Spleen (tissue), 11 donors: ENCODE measurements at regions not wholly inside any gene's neighbourhood (a gene's known extent, or its start where the extent isn't known, plus 50 kb on each side); places are given as distances from the start of the nearest gene placed in this dataset.

Experiments
- DNase-seq: peaks from one replicate; pipeline ENCODE4 v3.0.0-alpha.2; 2020
- H3K27ac ChIP-seq, 8 donors: fragments of 200-600 bp; sonication (generic) in 7 of 8; 1 replicate in 4 of 8; 2 replicates in 4 of 8; pipeline versions ENCODE4 v1.5.0 to v1.8.0; 2016 to 2021; ENCODE audit warnings: inconsistent platforms in 4 of 8, mild to moderate bottlenecking in 4 of 8, moderate library complexity in 1 of 8
- H3K27me3 ChIP-seq, 7 donors: fragments of 200-600 bp; sonication (generic) in 6 of 7; replicated peaks in 1 of 7; 1 replicate in 4 of 7; 2 replicates in 3 of 7; pipeline versions ENCODE4 v1.5.0 to v1.8.0; 2016 to 2021; ENCODE audit warnings: inconsistent platforms in 3 of 7, mild to moderate bottlenecking in 1 of 7
- H3K36me3 ChIP-seq, 6 donors: fragments of 200-600 bp; sonication (generic) in 5 of 6; 1 replicate in 4 of 6; 2 replicates in 2 of 6; pipeline versions ENCODE4 v1.5.0 to v1.8.0; 2016 to 2021; ENCODE audit warnings: inconsistent platforms in 2 of 6
- H3K4me1 ChIP-seq, 6 donors: fragments of 200-600 bp; sonication (generic) in 5 of 6; 1 replicate in 3 of 6; 2 replicates in 3 of 6; pipeline versions ENCODE4 v1.5.0 to v1.8.0; 2016 to 2021; ENCODE audit warnings: inconsistent platforms in 3 of 6
- H3K4me3 ChIP-seq, 8 donors: fragments of 200-600 bp; sonication (generic) in 7 of 8; 1 replicate in 4 of 8; 2 replicates in 4 of 8; pipeline versions ENCODE4 v1.5.0 to v1.8.0; 2016 to 2021; ENCODE audit warnings: inconsistent platforms in 4 of 8, mild to moderate bottlenecking in 4 of 8, moderate library complexity in 2 of 8
- H3K9me3 ChIP-seq, 8 donors: fragments of 200-600 bp; sonication (generic) in 7 of 8; 1 replicate in 4 of 8; 2 replicates in 4 of 8; pipeline versions ENCODE4 v1.5.0 to v1.8.0; 2016 to 2021; ENCODE audit warnings: inconsistent platforms in 4 of 8
- CTCF ChIP-seq, 11 experiments: fragments of 200-600 bp in 7 of 11; fragments of 450-650 bp in 4 of 11; sonication (generic) in 4 of 11; IDR thresholded peaks in 8 of 11; conservative IDR thresholded peaks in 3 of 11; 1 replicate in 7 of 11; 2 replicates in 4 of 11; pipeline versions ENCODE4 v1.4.0 to v1.8.0; 2016 to 2021; ENCODE audit warnings: antibody characterized with exemption in 11 of 11, inconsistent platforms in 4 of 11, mild to moderate bottlenecking in 1 of 11
- POLR2A ChIP-seq, 3 donors: fragments of 450-650 bp; IDR thresholded peaks; one replicate each; pipeline ENCODE4 v1.5.1; 2017; ENCODE audit warnings: antibody characterized with exemption in 3 of 3, mild to moderate bottlenecking in 1 of 3
- POLR2AphosphoS5 ChIP-seq, 3 donors: sonication (generic); formaldehyde crosslinking; IDR thresholded peaks; one replicate each; pipeline ENCODE4 v1.5.1; 2017; ENCODE audit warnings: antibody characterized with exemption in 3 of 3
- WGBS, 5 donors: extraction: QIAGEN DNeasy Blood & Tissue Kit in 3 of 5; methylation state at CpG; one replicate each; pipeline versions ENCODE4 v1.1.5 to v1.1.7; 2013 to 2018; 5-methylcytosine and 5-hydroxymethylcytosine counted together
- intact Hi-C: fragments of 100-400 bp; cut with DNase I; formaldehyde crosslinking; loops from one replicate; pipeline ENCODE4 v1.15.0; 2023; ENCODE audit warnings: low total_unique reads
- donor health status: healthy with polysubstance abuse.
- donor health status: DM: no; HTN: no; CAD: no; lungs with moderate emphysema.
- donor health status: DM: no; HTN: no; CAD: no.
- donor health status: Bipolar disorder and iron deficiency.
- donor health status: healthy.
- donor health status: DM: no; HTN: no; CAD: no.
- donor health status: DM: yes; HTN: yes; CAD: no.

GRCh38 chr3:82581350-82581749 is 819.9 kb upstream of the GBE1 start:
- Histone ChIP-seq H3K9me3 (peaks cover 0 to 3% (median 0%) of the 10 kb centered on the region in 8 donors), H3K27me3 (no peaks in the 10 kb centered on the region), H3K4me1 (no peaks in the 10 kb centered on the region), H3K27ac (no peak overlapping the region), H3K4me3 (no peak overlapping the region), H3K36me3 (no peaks in the 10 kb centered on the region)
- 67 to 85% (median 72%) methylated on average over 3 of the region's 3 CpGs for WGBS, 5 donors
- DNase-seq, result no peak
- intact Hi-C loops, result no loop called here
- TF ChIP-seq POLR2A (IDR thresholded peaks at IDR 0.05) (no peak), CTCF (IDR thresholded peaks at IDR 0.05 in 8 of 11, conservative IDR thresholded peaks at IDR 0.05 in 3 of 11) (no peak), POLR2AphosphoS5 (IDR thresholded peaks at IDR 0.05) (no peak)

GRCh38 chr3:82572721-82573120 is 811.3 kb upstream of the GBE1 start:
- Histone ChIP-seq H3K9me3 (no peaks in the 10 kb centered on the region), H3K4me1 (no peaks in the 10 kb centered on the region), H3K27me3 (no peaks in the 10 kb centered on the region), H3K36me3 (no peaks in the 10 kb centered on the region), H3K27ac (no peak overlapping the region), H3K4me3 (no peak overlapping the region)
- no peak for TF ChIP-seq CTCF (IDR thresholded peaks at IDR 0.05 in 8 of 11, conservative IDR thresholded peaks at IDR 0.05 in 3 of 11)
- TF ChIP-seq POLR2A (IDR thresholded peaks at IDR 0.05), result no peak
- TF ChIP-seq POLR2AphosphoS5 (IDR thresholded peaks at IDR 0.05), result no peak
- DNase-seq, result no peak
- intact Hi-C loops, result no loop called here

- intact Hi-C loops, result no loop called here
- WGBS, 5 donors, result 61 to 73% (median 64%) methylated on average over 3 of the region's 3 CpGs
- H3K4me3 ChIP-seq, result no peak overlapping the region
Measured at GRCh38 chr3:82568776-82569338, 807.4 kb upstream of the GBE1 start.

More at GRCh38 chr3:82568776-82569338, 807.4 kb upstream of the GBE1 start:
- DNase-seq, result no peak
- Histone ChIP-seq H3K36me3 (no peaks in the 10 kb centered on the region), H3K9me3 (peaks cover 0 to 13% (median 11%) of the 10 kb centered on the region in 8 donors), H3K27me3 (no peaks in the 10 kb centered on the region), H3K27ac (no peak overlapping the region), H3K4me1 (no peaks in the 10 kb centered on the region)
- no peak for TF ChIP-seq POLR2AphosphoS5 (IDR thresholded peaks at IDR 0.05)
- no peak for TF ChIP-seq POLR2A (IDR thresholded peaks at IDR 0.05)
- TF ChIP-seq CTCF (IDR thresholded peaks at IDR 0.05 in 8 of 11, conservative IDR thresholded peaks at IDR 0.05 in 3 of 11), result no peak
